MM.1S (cell line): ENCODE measurements at regions not wholly inside any gene's neighbourhood (a gene's known extent, or its start where the extent isn't known, plus 50 kb on each side); places are given as distances from the start of the nearest gene placed in this dataset.

Source experiments
- DNase-seq: peaks from one replicate; pipeline ENCODE4 v3.0.0-alpha.2; 2015
- H2AFZ ChIP-seq: fragments of 300-600 bp; sonication (generic); 2 replicates; pipeline ENCODE4 v1.6.0; 2016; ENCODE audit warnings: antibody characterized with exemption, low read length
- H3F3A ChIP-seq: fragments of 300-600 bp; sonication (generic); 2 replicates; pipeline ENCODE4 v1.6.1; 2016; ENCODE audit warnings: mild to moderate bottlenecking, antibody characterized with exemption, low read length, moderate library complexity, mixed read lengths; ENCODE audit not compliant: insufficient read depth
- H3K27ac ChIP-seq: fragments of 300-600 bp; sonication (generic); 2 replicates; pipeline ENCODE4 v1.5.1; 2016; ENCODE audit warnings: mild to moderate bottlenecking, low read length
- H3K27me3 ChIP-seq: fragments of 300-600 bp; sonication (generic); replicated peaks from 2 replicates; pipeline ENCODE4 v1.6.0; 2016; ENCODE audit warnings: low read length; ENCODE audit not compliant: insufficient read depth
- H3K36me3 ChIP-seq: fragments of 300-600 bp; sonication (generic); replicated peaks from 2 replicates; pipeline ENCODE4 v1.6.1; 2016; ENCODE audit warnings: mild to moderate bottlenecking, low read length, mixed read lengths; ENCODE audit not compliant: insufficient read depth
- H3K4me1 ChIP-seq: fragments of 300-600 bp; sonication (generic); 2 replicates; pipeline ENCODE4 v1.6.1; 2016; ENCODE audit warnings: low read length, mixed read lengths
- H3K4me2 ChIP-seq: fragments of 300-600 bp; sonication (generic); 2 replicates; pipeline ENCODE4 v1.6.0; 2016; ENCODE audit warnings: low read depth, low read length
- H3K4me3 ChIP-seq: fragments of 300-600 bp; sonication (generic); 2 replicates; pipeline ENCODE4 v1.5.1; 2016; ENCODE audit warnings: low read length, mixed read lengths
- H3K79me2 ChIP-seq: fragments of 300-600 bp; sonication (generic); 2 replicates; pipeline ENCODE4 v1.6.1; 2016; ENCODE audit warnings: mixed run types, low read length, mixed read lengths
- H3K9ac ChIP-seq: fragments of 300-600 bp; sonication (generic); 2 replicates; pipeline ENCODE4 v1.6.1; 2016; ENCODE audit warnings: low read length, mixed read lengths
- H3K9me2 ChIP-seq: fragments of 300-600 bp; sonication (generic); replicated peaks from 2 replicates; pipeline ENCODE4 v1.6.1; 2016; ENCODE audit warnings: mild to moderate bottlenecking, low read length, mixed read lengths; ENCODE audit not compliant: insufficient read depth
- H3K9me3 ChIP-seq: fragments of 300-600 bp; sonication (generic); replicated peaks from 2 replicates; pipeline ENCODE4 v1.6.1; 2016; ENCODE audit warnings: mild to moderate bottlenecking, low read length, mixed read lengths; ENCODE audit not compliant: insufficient read depth
- H4K20me1 ChIP-seq: fragments of 300-600 bp; sonication (generic); 2 replicates; pipeline ENCODE4 v1.6.1; 2016; ENCODE audit warnings: mild to moderate bottlenecking, low read length, moderate library complexity, mixed read lengths; ENCODE audit not compliant: insufficient read depth
- CTCF ChIP-seq: fragments of 300-600 bp; sonication (generic); IDR thresholded peaks from 2 replicates; pipeline ENCODE4 v1.5.1; 2016; ENCODE audit warnings: antibody characterized with exemption, low read length, mixed read lengths
- EZH2 ChIP-seq: fragments of 300-600 bp; sonication (generic); optimal IDR thresholded peaks from 2 replicates; pipeline ENCODE3; 2017; ENCODE audit warnings: low read depth, mild to moderate bottlenecking, antibody characterized with exemption, low read length, mixed read lengths
- EZH2phosphoT487 ChIP-seq: fragments of 300-600 bp; sonication (generic); IDR thresholded peaks from 2 replicates; pipeline ENCODE4 v1.6.1; 2018; ENCODE audit warnings: antibody characterized with exemption, low read length

GRCh38 chr5:113917997-113918396 lies 404.5 kb downstream of the YTHDC2 start:
- H3K4me2 ChIP-seq = no peak overlapping the region
- H3K9ac ChIP-seq = no peak overlapping the region
- H4K20me1 ChIP-seq = no peaks in the 10 kb centered on the region
- no peak overlapping the region for H3K4me3 ChIP-seq
- no peaks in the 10 kb centered on the region for H3K36me3 ChIP-seq
- no peaks in the 10 kb centered on the region for H3F3A ChIP-seq
- no peaks in the 10 kb centered on the region for H3K4me1 ChIP-seq
- no peaks in the 10 kb centered on the region for H3K27me3 ChIP-seq
- no peaks in the 10 kb centered on the region for H3K9me2 ChIP-seq
- no peaks in the 10 kb centered on the region for H3K79me2 ChIP-seq
- no peak overlapping the region for H3K27ac ChIP-seq
- no peak overlapping the region for H2AFZ ChIP-seq
- TF ChIP-seq CTCF (no peak), EZH2phosphoT487 (no peak), EZH2 (no peak)
- H3K9me3 ChIP-seq = no peaks in the 10 kb centered on the region
- no peak for DNase-seq

- TF ChIP-seq EZH2 (no peak), CTCF (no peak), EZH2phosphoT487 (no peak)
- no peaks in the 10 kb centered on the region for H4K20me1 ChIP-seq
- H3K9me3 ChIP-seq = no peaks in the 10 kb centered on the region
- no peak overlapping the region for H3K4me2 ChIP-seq
- H2AFZ ChIP-seq = no peak overlapping the region
- no peaks in the 10 kb centered on the region for H3K79me2 ChIP-seq
- H3K36me3 ChIP-seq = no peaks in the 10 kb centered on the region
- H3K4me3 ChIP-seq = no peak overlapping the region
- H3K9me2 ChIP-seq = no peaks in the 10 kb centered on the region
- no peak overlapping the region for H3K9ac ChIP-seq
- H3K4me1 ChIP-seq = no peaks in the 10 kb centered on the region
- H3K27me3 ChIP-seq = no peaks in the 10 kb centered on the region
- no peak for DNase-seq
- no peak overlapping the region for H3K27ac ChIP-seq
- no peaks in the 10 kb centered on the region for H3F3A ChIP-seq
Measured at GRCh38 chr5:113922343-113922742, 408.8 kb downstream of the YTHDC2 start.

GRCh38 chr5:113935453-113935852 lies 422.0 kb downstream of the YTHDC2 start:
- no peak for TF ChIP-seq EZH2phosphoT487
- TF ChIP-seq CTCF = no peak
- no peak for TF ChIP-seq EZH2
- no peak overlapping the region for H3K27ac ChIP-seq
- no peak overlapping the region for H2AFZ ChIP-seq
- H3K9me3 ChIP-seq = no peaks in the 10 kb centered on the region
- no peak overlapping the region for H3K9ac ChIP-seq
- H3K79me2 ChIP-seq = no peaks in the 10 kb centered on the region
- H3K4me2 ChIP-seq = no peak overlapping the region
- no peaks in the 10 kb centered on the region for H3F3A ChIP-seq
- H3K27me3 ChIP-seq = no peaks in the 10 kb centered on the region
- no peaks in the 10 kb centered on the region for H3K36me3 ChIP-seq
- DNase-seq = no peak
- no peaks in the 10 kb centered on the region for H3K9me2 ChIP-seq
- no peaks in the 10 kb centered on the region for H3K4me1 ChIP-seq
- H4K20me1 ChIP-seq = no peaks in the 10 kb centered on the region
- H3K4me3 ChIP-seq = no peak overlapping the region
